Endodermal cell (in vitro differentiated cells): ENCODE measurements at regions not wholly inside any gene's neighbourhood (a gene's known extent, or its start where the extent isn't known, plus 50 kb on each side); places are given as distances from the start of the nearest gene placed in this dataset.
A peak's percentile ranks its signal among the peaks of the same experiment; 100 is the strongest.

Experiments
- DNase-seq: peaks from one replicate; pipeline ENCODE4 v3.0.0-alpha.2; 2017
- H3K27ac ChIP-seq: 2 replicates; pipeline ENCODE4 v1.5.1; 2013; ENCODE audit warnings: mild to moderate bottlenecking, low read depth, low read length, moderate library complexity
- H3K27me3 ChIP-seq: 2 replicates; pipeline ENCODE4 v1.6.1; 2013; ENCODE audit warnings: mild to moderate bottlenecking, low read length, moderate library complexity; ENCODE audit not compliant: insufficient read depth, control insufficient read depth, poor library complexity, severe bottlenecking
- H3K36me3 ChIP-seq: 2 replicates; pipeline ENCODE4 v1.7.0; 2013; ENCODE audit warnings: mild to moderate bottlenecking, low read length, moderate library complexity; ENCODE audit not compliant: control insufficient read depth, insufficient read depth
- H3K4me1 ChIP-seq: one replicate; pipeline ENCODE4 v1.7.0; 2013; ENCODE audit warnings: low read length; ENCODE audit not compliant: control insufficient read depth, insufficient read depth
- H3K4me3 ChIP-seq: 2 replicates; pipeline ENCODE4 v1.5.1; 2013; ENCODE audit warnings: mild to moderate bottlenecking, low read length, moderate library complexity
- H3K9ac ChIP-seq: 2 replicates; pipeline ENCODE4 v1.6.1; 2013; ENCODE audit warnings: mild to moderate bottlenecking, low read length, moderate library complexity; ENCODE audit not compliant: poor library complexity, severe bottlenecking; ENCODE audit errors: extremely low read depth
- H3K9me3 ChIP-seq: 2 replicates; pipeline ENCODE4 v1.6.1; 2013; ENCODE audit warnings: mild to moderate bottlenecking, low read length, moderate library complexity; ENCODE audit not compliant: control insufficient read depth
- H3K27ac Mint-ChIP-seq: 2 replicates; pipeline ENCODE4 v1.8.0; 2020; ENCODE audit warnings: mixed read lengths
- H3K27me3 Mint-ChIP-seq: 2 replicates; pipeline ENCODE4 v1.8.0; 2021; ENCODE audit warnings: mild to moderate bottlenecking, mixed read lengths; ENCODE audit not compliant: insufficient read depth
- H3K36me3 Mint-ChIP-seq: 2 replicates; pipeline ENCODE4 v1.8.0; 2020; ENCODE audit warnings: low read depth, mixed read lengths
- H3K4me1 Mint-ChIP-seq: 2 replicates; pipeline ENCODE4 v1.8.0; 2020; ENCODE audit warnings: mixed read lengths
- H3K4me3 Mint-ChIP-seq: 2 replicates; pipeline ENCODE4 v1.8.0; 2020; ENCODE audit warnings: mild to moderate bottlenecking, moderate library complexity, mixed read lengths
- H3K9me3 Mint-ChIP-seq: 2 replicates; pipeline ENCODE4 v1.8.0; 2020; ENCODE audit warnings: mild to moderate bottlenecking, mixed read lengths
- WGBS, 2 experiments: methylation state at CpG; one replicate each; pipeline versions ENCODE4 v1.1.5 to v1.1.7; 2013; ENCODE audit warnings: missing lambda C conversion rate in 2 of 2, mixed read lengths in 1 of 2; ENCODE audit not compliant: insufficient coverage in 1 of 2, insufficient read length in 1 of 2; 5-methylcytosine and 5-hydroxymethylcytosine counted together
- TF ChIP-seq, protein P1 (sequence below): fragments of 200-600 bp; sonication (generic); conservative IDR thresholded peaks from 2 replicates; pipeline ENCODE4 v1.5.0; 2021; ENCODE audit warnings: antibody characterized with exemption, mild to moderate bottlenecking

GRCh38 chr22:27474711-27475547 is 326.6 kb downstream of the MN1 start:
- no peak overlapping the region for H3K4me3 Mint-ChIP-seq
- H3K27ac Mint-ChIP-seq: peak overlapping the region; percentile 82
- H3K9me3 ChIP-seq: no peaks in the 10 kb centered on the region
- peak overlapping the region; percentile 90 for H3K27ac ChIP-seq
- H3K4me1 ChIP-seq: peaks cover 4% of the 10 kb centered on the region
- DNase-seq: peak; percentile 89
- peaks cover 6% of the 10 kb centered on the region for H3K27me3 ChIP-seq
- no peak overlapping the region for H3K9ac ChIP-seq
- 54 to 62% methylated on average over 7 to 12 of the region's 12 CpGs for WGBS, 2 experiments
- H3K36me3 ChIP-seq: no peaks in the 10 kb centered on the region
- TF ChIP-seq, protein P1, sequence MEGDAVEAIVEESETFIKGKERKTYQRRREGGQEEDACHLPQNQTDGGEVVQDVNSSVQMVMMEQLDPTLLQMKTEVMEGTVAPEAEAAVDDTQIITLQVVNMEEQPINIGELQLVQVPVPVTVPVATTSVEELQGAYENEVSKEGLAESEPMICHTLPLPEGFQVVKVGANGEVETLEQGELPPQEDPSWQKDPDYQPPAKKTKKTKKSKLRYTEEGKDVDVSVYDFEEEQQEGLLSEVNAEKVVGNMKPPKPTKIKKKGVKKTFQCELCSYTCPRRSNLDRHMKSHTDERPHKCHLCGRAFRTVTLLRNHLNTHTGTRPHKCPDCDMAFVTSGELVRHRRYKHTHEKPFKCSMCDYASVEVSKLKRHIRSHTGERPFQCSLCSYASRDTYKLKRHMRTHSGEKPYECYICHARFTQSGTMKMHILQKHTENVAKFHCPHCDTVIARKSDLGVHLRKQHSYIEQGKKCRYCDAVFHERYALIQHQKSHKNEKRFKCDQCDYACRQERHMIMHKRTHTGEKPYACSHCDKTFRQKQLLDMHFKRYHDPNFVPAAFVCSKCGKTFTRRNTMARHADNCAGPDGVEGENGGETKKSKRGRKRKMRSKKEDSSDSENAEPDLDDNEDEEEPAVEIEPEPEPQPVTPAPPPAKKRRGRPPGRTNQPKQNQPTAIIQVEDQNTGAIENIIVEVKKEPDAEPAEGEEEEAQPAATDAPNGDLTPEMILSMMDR: no peak
- H3K9me3 Mint-ChIP-seq: no peaks in the 10 kb centered on the region
- H3K36me3 Mint-ChIP-seq: no peaks in the 10 kb centered on the region
- H3K4me1 Mint-ChIP-seq: peaks cover 16% of the 10 kb centered on the region
- H3K27me3 Mint-ChIP-seq: peaks cover 40% of the 10 kb centered on the region
- H3K4me3 ChIP-seq: no peak overlapping the region

GRCh38 chr22:27475548-27475897 is 326.0 kb downstream of the MN1 start:
- WGBS, 2 experiments: 69 to 78% methylated on average over 2 to 3 of the region's 3 CpGs
- Mint-ChIP-seq H3K9me3 (no peaks in the 10 kb centered on the region), H3K4me1 (peaks cover 21% of the 10 kb centered on the region), H3K27me3 (peaks cover 41% of the 10 kb centered on the region), H3K27ac (peak overlapping the region; percentile 82), H3K4me3 (no peak overlapping the region), H3K36me3 (no peaks in the 10 kb centered on the region)
- H3K27ac ChIP-seq: no peak overlapping the region
- H3K27me3 ChIP-seq: no peaks in the 10 kb centered on the region
- H3K9me3 ChIP-seq: no peaks in the 10 kb centered on the region
- H3K36me3 ChIP-seq: no peaks in the 10 kb centered on the region
- H3K4me3 ChIP-seq: no peak overlapping the region
- TF ChIP-seq, protein P1: no peak
- peaks cover 6% of the 10 kb centered on the region for H3K4me1 ChIP-seq
- H3K9ac ChIP-seq: no peak overlapping the region
- DNase-seq: peak; percentile 52

- Histone ChIP-seq H3K4me1 (peaks cover 9% of the 10 kb centered on the region), H3K9me3 (no peaks in the 10 kb centered on the region), H3K27ac (peak overlapping the region; percentile 2), H3K36me3 (no peaks in the 10 kb centered on the region), H3K27me3 (no peaks in the 10 kb centered on the region), H3K9ac (no peak overlapping the region), H3K4me3 (no peak overlapping the region)
- no peaks in the 10 kb centered on the region for H3K36me3 Mint-ChIP-seq
- TF ChIP-seq, protein P1: no peak
- peaks cover 24% of the 10 kb centered on the region for H3K4me1 Mint-ChIP-seq
- no peak overlapping the region for H3K4me3 Mint-ChIP-seq
- no peak for DNase-seq
- no peaks in the 10 kb centered on the region for H3K9me3 Mint-ChIP-seq
- peaks cover 41% of the 10 kb centered on the region for H3K27me3 Mint-ChIP-seq
- 90 to 97% methylated on average over 11 of the region's 11 CpGs for WGBS, 2 experiments
- no peak overlapping the region for H3K27ac Mint-ChIP-seq
Measured at GRCh38 chr22:27476318-27476717, 325.2 kb downstream of the MN1 start.
